GM11168 (cell line): ENCODE measurements at regions not wholly inside any gene's neighbourhood (a gene's known extent, or its start where the extent isn't known, plus 50 kb on each side); places are given as distances from the start of the nearest gene placed in this dataset.
"Not testable (repeated sequence)": the region's sequence is repeated elsewhere in the genome, so short reads cannot be mapped to it uniquely, and the experiment has no call there.

Experiments
- in situ Hi-C: fragments of 300-500 bp; cut with MboI; formaldehyde crosslinking; loops from one replicate; pipeline ENCODE4 v1.12.0; 2022; ENCODE audit warnings: low sequenced_read_pairs; ENCODE audit not compliant: unreplicated experiment

GRCh38 chr16:86737083-86737482 lies 158.7 kb downstream of the FOXL1 start:
- in situ Hi-C loops = no loop called here

GRCh38 chr16:86738322-86738721 lies 160.0 kb downstream of the FOXL1 start:
- in situ Hi-C loops = not testable (repeated sequence)

GRCh38 chr16:86739178-86739577 lies 160.8 kb downstream of the FOXL1 start:
- in situ Hi-C loops = no loop called here

- in situ Hi-C loops = no loop called here
These were observed 161.5 kb downstream of the FOXL1 start for GRCh38 chr16:86739808-86740207.

GRCh38 chr16:86740298-86740697 lies 161.9 kb downstream of the FOXL1 start:
- in situ Hi-C loops = no loop called here

GRCh38 chr16:86740906-86741799 lies 162.8 kb downstream of the FOXL1 start:
- in situ Hi-C loops = no loop called here

- in situ Hi-C loops = no loop called here
These were observed 169.4 kb downstream of the FOXL1 start for GRCh38 chr16:86747761-86748160.

GRCh38 chr16:86748652-86749051 lies 170.3 kb downstream of the FOXL1 start:
- in situ Hi-C loops = no loop called here

- in situ Hi-C loops = no loop called here
These were observed 173.0 kb downstream of the FOXL1 start for GRCh38 chr16:86751076-86752030.

GRCh38 chr16:86752582-86753175 lies 174.3 kb downstream of the FOXL1 start:
- in situ Hi-C loops = no loop called here

- in situ Hi-C loops = no loop called here
These were observed 175.1 kb downstream of the FOXL1 start for GRCh38 chr16:86753399-86753798.

GRCh38 chr16:86755571-86756006 lies 177.2 kb downstream of the FOXL1 start:
- in situ Hi-C loops = no loop called here

- in situ Hi-C loops = no loop called here
These were observed 178.7 kb downstream of the FOXL1 start for GRCh38 chr16:86756882-86757703.

- in situ Hi-C loops = no loop called here
These were observed 179.3 kb downstream of the FOXL1 start for GRCh38 chr16:86757704-86758040.

GRCh38 chr16:86758932-86759331 lies 180.6 kb downstream of the FOXL1 start:
- in situ Hi-C loops = no loop called here

- in situ Hi-C loops = no loop called here
These were observed 183.0 kb downstream of the FOXL1 start for GRCh38 chr16:86761111-86762031.

GRCh38 chr16:86762095-86762494 lies 183.7 kb downstream of the FOXL1 start:
- in situ Hi-C loops = no loop called here

GRCh38 chr16:86763819-86764218 lies 185.5 kb downstream of the FOXL1 start:
- in situ Hi-C loops = no loop called here

GRCh38 chr16:86764551-86764950 lies 186.2 kb downstream of the FOXL1 start:
- in situ Hi-C loops = no loop called here
